HEK293 (cell line): ENCODE measurements at regions not wholly inside any gene's neighbourhood (a gene's known extent, or its start where the extent isn't known, plus 50 kb on each side); places are given as distances from the start of the nearest gene placed in this dataset.

Experiments
- FEZF1 ChIP-seq: fragments of 450-650 bp; formaldehyde crosslinking; IDR thresholded peaks from 2 replicates; pipeline ENCODE4 v1.5.1; 2016; ENCODE audit warnings: missing biosample characterization, missing genetic modification characterization
- TRIM28 ChIP-seq: IDR thresholded peaks from 2 replicates; pipeline ENCODE4 v1.6.1; 2011; ENCODE audit warnings: low read length, control low read depth, borderline replicate concordance
- ZNF311 ChIP-seq: fragments of 450-650 bp; formaldehyde crosslinking; IDR thresholded peaks from 2 replicates; pipeline ENCODE4 v1.5.1; 2017; ENCODE audit warnings: missing biosample characterization, missing genetic modification characterization, borderline replicate concordance
- ZNF394 ChIP-seq: fragments of 450-650 bp; formaldehyde crosslinking; IDR thresholded peaks from 2 replicates; pipeline ENCODE4 v1.5.1; 2016; ENCODE audit warnings: missing biosample characterization, missing genetic modification characterization, mild to moderate bottlenecking, moderate library complexity, borderline replicate concordance
- ZNF76 ChIP-seq: fragments of 450-650 bp; formaldehyde crosslinking; IDR thresholded peaks from 2 replicates; pipeline ENCODE4; 2016; ENCODE audit warnings: low read depth, missing biosample characterization, missing genetic modification characterization, borderline replicate concordance
- ZNF830 ChIP-seq: fragments of 450-650 bp; IDR thresholded peaks from 2 replicates; pipeline ENCODE4 v1.5.0; 2018; ENCODE audit warnings: missing biosample characterization, missing genetic modification characterization, low read depth, mild to moderate bottlenecking, moderate library complexity
- TF ChIP-seq, protein P1 (sequence below): fragments of 450-650 bp; formaldehyde crosslinking; IDR thresholded peaks from 2 replicates; pipeline ENCODE4 v1.5.1; 2016; ENCODE audit warnings: missing biosample characterization, missing genetic modification characterization
- TF ChIP-seq, protein P2 (sequence below): fragments of 450-650 bp; formaldehyde crosslinking; IDR thresholded peaks from 2 replicates; pipeline ENCODE4 v1.5.1; 2016; ENCODE audit warnings: missing biosample characterization, missing genetic modification characterization

DNA sequence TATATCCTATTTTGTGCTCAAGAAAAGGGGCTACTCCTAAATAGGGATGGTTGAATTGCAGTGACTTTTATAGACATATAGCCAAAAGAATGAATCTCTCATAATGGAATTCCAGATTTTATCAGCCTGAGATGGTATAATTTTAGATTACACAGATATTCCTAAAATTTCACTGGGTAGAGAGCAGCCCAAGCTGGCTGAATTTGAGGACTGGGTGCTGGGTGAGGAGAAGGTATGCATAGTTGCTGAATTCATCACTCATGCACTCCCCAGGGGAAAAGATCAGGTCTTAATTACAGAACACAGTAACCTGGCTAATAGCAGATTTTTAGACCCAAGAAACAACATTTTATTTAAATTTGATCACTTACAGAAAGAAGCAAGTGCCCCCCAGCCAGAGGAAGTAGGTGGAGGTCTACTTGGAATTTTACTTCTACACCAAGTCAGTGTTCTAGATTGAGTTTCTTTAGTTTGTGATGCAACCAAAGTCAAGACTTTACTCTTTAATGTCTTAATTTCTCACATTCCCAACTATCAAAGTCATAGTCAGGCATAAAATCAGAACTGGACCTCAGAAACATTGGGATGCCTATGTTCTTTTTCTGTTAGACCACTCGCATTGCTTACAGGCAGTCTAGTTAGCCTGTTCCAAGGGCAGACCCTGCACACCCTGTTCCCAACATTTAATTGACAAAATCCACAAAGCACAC is 337.4 kb upstream of the PODXL start:
- TF ChIP-seq TRIM28 (no peak), ZNF830 (no peak), ZNF394 (no peak), ZNF311 (tag by site-specific recombination) (no peak), ZNF76 (tag by site-specific recombination) (no peak), FEZF1 (tag by site-specific recombination) (no peak)
- TF ChIP-seq, protein P1, sequence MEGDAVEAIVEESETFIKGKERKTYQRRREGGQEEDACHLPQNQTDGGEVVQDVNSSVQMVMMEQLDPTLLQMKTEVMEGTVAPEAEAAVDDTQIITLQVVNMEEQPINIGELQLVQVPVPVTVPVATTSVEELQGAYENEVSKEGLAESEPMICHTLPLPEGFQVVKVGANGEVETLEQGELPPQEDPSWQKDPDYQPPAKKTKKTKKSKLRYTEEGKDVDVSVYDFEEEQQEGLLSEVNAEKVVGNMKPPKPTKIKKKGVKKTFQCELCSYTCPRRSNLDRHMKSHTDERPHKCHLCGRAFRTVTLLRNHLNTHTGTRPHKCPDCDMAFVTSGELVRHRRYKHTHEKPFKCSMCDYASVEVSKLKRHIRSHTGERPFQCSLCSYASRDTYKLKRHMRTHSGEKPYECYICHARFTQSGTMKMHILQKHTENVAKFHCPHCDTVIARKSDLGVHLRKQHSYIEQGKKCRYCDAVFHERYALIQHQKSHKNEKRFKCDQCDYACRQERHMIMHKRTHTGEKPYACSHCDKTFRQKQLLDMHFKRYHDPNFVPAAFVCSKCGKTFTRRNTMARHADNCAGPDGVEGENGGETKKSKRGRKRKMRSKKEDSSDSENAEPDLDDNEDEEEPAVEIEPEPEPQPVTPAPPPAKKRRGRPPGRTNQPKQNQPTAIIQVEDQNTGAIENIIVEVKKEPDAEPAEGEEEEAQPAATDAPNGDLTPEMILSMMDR (tag by site-specific recombination), result no peak
- TF ChIP-seq, protein P2, sequence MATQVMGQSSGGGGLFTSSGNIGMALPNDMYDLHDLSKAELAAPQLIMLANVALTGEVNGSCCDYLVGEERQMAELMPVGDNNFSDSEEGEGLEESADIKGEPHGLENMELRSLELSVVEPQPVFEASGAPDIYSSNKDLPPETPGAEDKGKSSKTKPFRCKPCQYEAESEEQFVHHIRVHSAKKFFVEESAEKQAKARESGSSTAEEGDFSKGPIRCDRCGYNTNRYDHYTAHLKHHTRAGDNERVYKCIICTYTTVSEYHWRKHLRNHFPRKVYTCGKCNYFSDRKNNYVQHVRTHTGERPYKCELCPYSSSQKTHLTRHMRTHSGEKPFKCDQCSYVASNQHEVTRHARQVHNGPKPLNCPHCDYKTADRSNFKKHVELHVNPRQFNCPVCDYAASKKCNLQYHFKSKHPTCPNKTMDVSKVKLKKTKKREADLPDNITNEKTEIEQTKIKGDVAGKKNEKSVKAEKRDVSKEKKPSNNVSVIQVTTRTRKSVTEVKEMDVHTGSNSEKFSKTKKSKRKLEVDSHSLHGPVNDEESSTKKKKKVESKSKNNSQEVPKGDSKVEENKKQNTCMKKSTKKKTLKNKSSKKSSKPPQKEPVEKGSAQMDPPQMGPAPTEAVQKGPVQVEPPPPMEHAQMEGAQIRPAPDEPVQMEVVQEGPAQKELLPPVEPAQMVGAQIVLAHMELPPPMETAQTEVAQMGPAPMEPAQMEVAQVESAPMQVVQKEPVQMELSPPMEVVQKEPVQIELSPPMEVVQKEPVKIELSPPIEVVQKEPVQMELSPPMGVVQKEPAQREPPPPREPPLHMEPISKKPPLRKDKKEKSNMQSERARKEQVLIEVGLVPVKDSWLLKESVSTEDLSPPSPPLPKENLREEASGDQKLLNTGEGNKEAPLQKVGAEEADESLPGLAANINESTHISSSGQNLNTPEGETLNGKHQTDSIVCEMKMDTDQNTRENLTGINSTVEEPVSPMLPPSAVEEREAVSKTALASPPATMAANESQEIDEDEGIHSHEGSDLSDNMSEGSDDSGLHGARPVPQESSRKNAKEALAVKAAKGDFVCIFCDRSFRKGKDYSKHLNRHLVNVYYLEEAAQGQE (tag by site-specific recombination), result no peak
